Endothelial cell of umbilical vein (primary cell): ENCODE measurements at regions not wholly inside any gene's neighbourhood (a gene's known extent, or its start where the extent isn't known, plus 50 kb on each side); places are given as distances from the start of the nearest gene placed in this dataset.

Experiments
- EZH2 ChIP-seq: IDR thresholded peaks from 2 replicates; pipeline ENCODE4 v1.6.1; 2012; ENCODE audit warnings: borderline replicate concordance, low read depth, mild to moderate bottlenecking, moderate library complexity, low read length, inconsistent platforms; ENCODE audit not compliant: severe bottlenecking
- FOS ChIP-seq: IDR thresholded peaks from 2 replicates; pipeline ENCODE4 v1.6.1; 2011; ENCODE audit warnings: mild to moderate bottlenecking, low read length, moderate library complexity, borderline replicate concordance; ENCODE audit not compliant: insufficient read depth
- GATA2 ChIP-seq: IDR thresholded peaks from 2 replicates; pipeline ENCODE4 v1.7.0; 2011; ENCODE audit warnings: low read depth, mild to moderate bottlenecking, moderate library complexity, mixed read lengths, low read length; ENCODE audit not compliant: insufficient read length, insufficient read depth
- JUN ChIP-seq: IDR thresholded peaks from 2 replicates; pipeline ENCODE4 v1.6.1; 2011; ENCODE audit warnings: borderline replicate concordance, low read depth; ENCODE audit not compliant: insufficient read length, insufficient read depth
- MYC ChIP-seq: IDR thresholded peaks from one replicate; pipeline ENCODE4 v1.6.1; 2011; ENCODE audit warnings: mild to moderate bottlenecking, low read depth, low read length
- POLR2A ChIP-seq: IDR thresholded peaks from 2 replicates; pipeline ENCODE4 v1.6.1; 2012; ENCODE audit warnings: low read depth, mild to moderate bottlenecking, control low read depth, low read length
- POLR2AphosphoS5 ChIP-seq: IDR thresholded peaks from 2 replicates; pipeline ENCODE4 v1.6.1; 2012; ENCODE audit warnings: low read depth, mild to moderate bottlenecking, control low read depth, low read length, moderate library complexity; ENCODE audit not compliant: insufficient read depth
- TF ChIP-seq, protein P1 (sequence below): IDR thresholded peaks from 2 replicates; pipeline ENCODE4 v1.6.1; 2011; ENCODE audit not compliant: insufficient read depth, insufficient read length
- TF ChIP-seq, protein P2 (sequence below), 2 donors: IDR thresholded peaks; 1 replicate in 1 of 2; 2 replicates in 1 of 2; pipeline ENCODE4 v1.5.1; 2011; ENCODE audit warnings: low read length in 2 of 2, mild to moderate bottlenecking in 2 of 2, moderate library complexity in 2 of 2, control low read depth in 1 of 2, inconsistent platforms in 1 of 2, low read depth in 1 of 2; ENCODE audit not compliant: insufficient read depth in 1 of 2; ENCODE audit errors: extremely low read depth in 1 of 2

DNA sequence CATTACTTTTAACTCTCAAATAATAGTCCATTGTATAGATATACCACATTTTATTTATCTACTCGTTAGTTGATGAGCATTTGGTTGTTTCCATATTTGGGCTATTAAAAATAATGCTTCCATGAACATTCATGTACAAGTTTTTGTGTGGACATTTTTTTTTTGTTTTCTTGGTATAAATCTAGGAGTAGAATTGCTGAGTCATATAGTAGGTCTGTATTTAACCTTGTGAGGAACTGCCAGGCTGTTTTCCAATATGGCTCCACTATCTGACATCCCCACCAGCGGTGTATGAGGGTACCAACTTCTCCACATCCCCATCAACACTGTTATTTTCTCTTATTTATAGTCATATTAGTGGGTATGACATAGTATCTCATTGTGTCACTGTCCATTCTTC, 143.1 kb downstream of the RAP2A start:
- TF ChIP-seq, protein P1, sequence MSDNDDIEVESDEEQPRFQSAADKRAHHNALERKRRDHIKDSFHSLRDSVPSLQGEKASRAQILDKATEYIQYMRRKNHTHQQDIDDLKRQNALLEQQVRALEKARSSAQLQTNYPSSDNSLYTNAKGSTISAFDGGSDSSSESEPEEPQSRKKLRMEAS = no peak
- TF ChIP-seq, protein P2, sequence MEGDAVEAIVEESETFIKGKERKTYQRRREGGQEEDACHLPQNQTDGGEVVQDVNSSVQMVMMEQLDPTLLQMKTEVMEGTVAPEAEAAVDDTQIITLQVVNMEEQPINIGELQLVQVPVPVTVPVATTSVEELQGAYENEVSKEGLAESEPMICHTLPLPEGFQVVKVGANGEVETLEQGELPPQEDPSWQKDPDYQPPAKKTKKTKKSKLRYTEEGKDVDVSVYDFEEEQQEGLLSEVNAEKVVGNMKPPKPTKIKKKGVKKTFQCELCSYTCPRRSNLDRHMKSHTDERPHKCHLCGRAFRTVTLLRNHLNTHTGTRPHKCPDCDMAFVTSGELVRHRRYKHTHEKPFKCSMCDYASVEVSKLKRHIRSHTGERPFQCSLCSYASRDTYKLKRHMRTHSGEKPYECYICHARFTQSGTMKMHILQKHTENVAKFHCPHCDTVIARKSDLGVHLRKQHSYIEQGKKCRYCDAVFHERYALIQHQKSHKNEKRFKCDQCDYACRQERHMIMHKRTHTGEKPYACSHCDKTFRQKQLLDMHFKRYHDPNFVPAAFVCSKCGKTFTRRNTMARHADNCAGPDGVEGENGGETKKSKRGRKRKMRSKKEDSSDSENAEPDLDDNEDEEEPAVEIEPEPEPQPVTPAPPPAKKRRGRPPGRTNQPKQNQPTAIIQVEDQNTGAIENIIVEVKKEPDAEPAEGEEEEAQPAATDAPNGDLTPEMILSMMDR (IDR thresholded peaks at IDR 0.05; ENCODE audit: extremely low read depth in 1 of 2, insufficient read depth in 1 of 2, low read depth in 1 of 2, low read length in 2 of 2) = no peak
- TF ChIP-seq EZH2 = no peak
- no peak for TF ChIP-seq POLR2A
- no peak for TF ChIP-seq POLR2AphosphoS5
- no peak for TF ChIP-seq MYC
- no peak for TF ChIP-seq FOS
- TF ChIP-seq GATA2 = no peak
- TF ChIP-seq JUN = no peak
